ENCODE measurements at regions not wholly inside any gene's neighbourhood (a gene's known extent, or its start where the extent isn't known, plus 50 kb on each side); places are given as distances from the start of the nearest gene placed in this dataset.
"Not testable (repeated sequence)": the region's sequence is repeated elsewhere in the genome, so short reads cannot be mapped to it uniquely, and the experiment has no call there.

- no peak for DNase-seq
- intact Hi-C loops (cut with DNase I) = no loop called here
Measured at GRCh38 chr4:34485252-34485651, 1759.1 kb downstream of the ARAP2 start.

GRCh38 chr4:34486461-34487363, 1757.6 kb downstream of the ARAP2 start:
- no peak for DNase-seq
- intact Hi-C loops (cut with DNase I) = no loop called here

- intact Hi-C loops (cut with DNase I) = no loop called here
- no peak for DNase-seq
Measured at GRCh38 chr4:34492414-34492813, 1751.9 kb downstream of the ARAP2 start.

- intact Hi-C loops (cut with DNase I) = no loop called here
- no peak for DNase-seq
Measured at GRCh38 chr4:34502086-34502485, 1742.2 kb downstream of the ARAP2 start.

- intact Hi-C loops (cut with DNase I) = not testable (repeated sequence)
Measured at GRCh38 chr4:34504731-34505130, 1739.6 kb downstream of the ARAP2 start.

GRCh38 chr4:34506511-34507092, 1737.7 kb downstream of the ARAP2 start:
- intact Hi-C loops (cut with DNase I) = not testable (repeated sequence)
- peak in 3 of 10 donors; percentile 63 to 71 (median 70) for DNase-seq

More at GRCh38 chr4:34504731-34505130, 1739.6 kb downstream of the ARAP2 start:
- DNase-seq = not testable (repeated sequence)

GRCh38 chr4:34512616-34513015, 1731.7 kb downstream of the ARAP2 start:
- no peak for DNase-seq
- intact Hi-C loops (cut with DNase I) = no loop called here

- intact Hi-C loops (cut with DNase I) = no loop called here
- no peak for DNase-seq
Measured at GRCh38 chr4:34516524-34516923, 1727.8 kb downstream of the ARAP2 start.

- DNase-seq = no peak
- intact Hi-C loops (cut with DNase I) = no loop called here
Measured at GRCh38 chr4:34534916-34535315, 1709.4 kb downstream of the ARAP2 start.

- intact Hi-C loops (cut with DNase I) = no loop called here
- no peak for DNase-seq
Measured at GRCh38 chr4:34566091-34566490, 1678.2 kb downstream of the ARAP2 start.

GRCh38 chr4:34572026-34572425, 1672.3 kb downstream of the ARAP2 start:
- intact Hi-C loops (cut with DNase I) = no loop called here

GRCh38 chr4:34615315-34615714, 1629.0 kb downstream of the ARAP2 start:
- intact Hi-C loops (cut with DNase I) = no loop called here
- peak in 3 of 10 donors; percentile 30 to 62 (median 53) for DNase-seq

More at GRCh38 chr4:34572026-34572425, 1672.3 kb downstream of the ARAP2 start:
- DNase-seq = no peak

GRCh38 chr4:34619531-34620162, 1624.7 kb downstream of the ARAP2 start:
- intact Hi-C loops (cut with DNase I) = no loop called here
- no peak for DNase-seq

GRCh38 chr4:34628471-34628870, 1615.8 kb downstream of the ARAP2 start:
- DNase-seq = no peak
- intact Hi-C loops (cut with DNase I) = no loop called here

- no peak for DNase-seq
- intact Hi-C loops (cut with DNase I) = no loop called here
Measured at GRCh38 chr4:34629451-34629850, 1614.9 kb downstream of the ARAP2 start.

GRCh38 chr4:34633241-34633640, 1611.1 kb downstream of the ARAP2 start:
- no peak for DNase-seq
- intact Hi-C loops (cut with DNase I) = no loop called here

GRCh38 chr4:34636623-34637022, 1607.7 kb downstream of the ARAP2 start:
- DNase-seq = no peak
- intact Hi-C loops (cut with DNase I) = no loop called here

GRCh38 chr4:34643476-34643875, 1600.8 kb downstream of the ARAP2 start:
- DNase-seq = no peak
- intact Hi-C loops (cut with DNase I) = no loop called here

GRCh38 chr4:34644579-34645115, 1599.7 kb downstream of the ARAP2 start:
- DNase-seq = no peak
- intact Hi-C loops (cut with DNase I) = no loop called here

GRCh38 chr4:34649716-34650115, 1594.6 kb downstream of the ARAP2 start:
- intact Hi-C loops (cut with DNase I) = no loop called here
- no peak for DNase-seq

GRCh38 chr4:34664051-34664450, 1580.3 kb downstream of the ARAP2 start:
- peak in 3 of 10 donors; percentile 9 to 57 (median 50) for DNase-seq
- intact Hi-C loops (cut with DNase I) = no loop called here
